K562 (cell line): ENCODE measurements at regions not wholly inside any gene's neighbourhood (a gene's known extent, or its start where the extent isn't known, plus 50 kb on each side); places are given as distances from the start of the nearest gene placed in this dataset.

Source experiments
- ATF1 ChIP-seq, 2 experiments: fragments of 450-650 bp in 1 of 2; IDR thresholded peaks; 2 replicates each; pipeline ENCODE4 v1.6.1; 2016; ENCODE audit warnings: missing compliant biosample characterization in 1 of 2, missing genetic modification characterization in 1 of 2
- CTCF ChIP-seq, 3 experiments: IDR thresholded peaks in 2 of 3; conservative IDR thresholded peaks in 1 of 3; 2 replicates each; pipeline ENCODE4 v1.5.1; 2011 to 2012; ENCODE audit warnings: low read length in 3 of 3, mild to moderate bottlenecking in 3 of 3, control low read depth in 2 of 3, improper control_type of control experiment in 1 of 3, inconsistent platforms in 1 of 3, low read depth in 1 of 3, mixed read lengths in 1 of 3, moderate library complexity in 1 of 3; ENCODE audit not compliant: insufficient read depth in 2 of 3
- EP300 ChIP-seq: IDR thresholded peaks from 2 replicates; pipeline ENCODE4 v1.6.1; 2012; ENCODE audit warnings: low read length, improper control_type of control experiment
- MTA3 ChIP-seq: fragments of 450-650 bp; formaldehyde crosslinking; IDR thresholded peaks from 2 replicates; pipeline ENCODE4 v1.6.1; 2017; ENCODE audit warnings: mild to moderate bottlenecking, borderline replicate concordance
- PCBP2 ChIP-seq: fragments of 200-400 bp; formaldehyde crosslinking; IDR thresholded peaks from 2 replicates; pipeline ENCODE4 v1.6.1; 2018; ENCODE audit warnings: low read length, low read depth, mild to moderate bottlenecking, moderate library complexity; ENCODE audit not compliant: poor library complexity, severe bottlenecking
- ZNF695 ChIP-seq: fragments of 450-650 bp; formaldehyde crosslinking; IDR thresholded peaks from 2 replicates; pipeline ENCODE4 v1.4.0; 2020; ENCODE audit warnings: mild to moderate bottlenecking, moderate library complexity
- TF ChIP-seq, protein P1 (sequence below): sonication (generic); formaldehyde crosslinking; IDR thresholded peaks from 2 replicates; pipeline ENCODE4 v1.4.0; 2020; ENCODE audit warnings: mild to moderate bottlenecking, missing genetic modification reagents

GRCh38 chr10:52488606-52489485, 174.8 kb downstream of the DKK1 start:
- TF ChIP-seq PCBP2 (no peak), ATF1 (CRISPR knock-in tag; IDR thresholded peaks at IDR 0.05) (no peak), ATF1 (tag; IDR thresholded peaks at IDR 0.05) (no peak), MTA3 (no peak), EP300 (no peak), CTCF (IDR thresholded peaks at IDR 0.05 in 2 of 3, conservative IDR thresholded peaks at IDR 0.05 in 1 of 3; ENCODE audit: insufficient read depth in 2 of 3, low read depth in 1 of 3, low read length in 3 of 3) (peak in 2 of 3 experiments; percentile 14 to 33; a peak in 1 of 6 replicates), ZNF695 (CRISPR knock-in tag) (no peak)
- TF ChIP-seq, protein P1, sequence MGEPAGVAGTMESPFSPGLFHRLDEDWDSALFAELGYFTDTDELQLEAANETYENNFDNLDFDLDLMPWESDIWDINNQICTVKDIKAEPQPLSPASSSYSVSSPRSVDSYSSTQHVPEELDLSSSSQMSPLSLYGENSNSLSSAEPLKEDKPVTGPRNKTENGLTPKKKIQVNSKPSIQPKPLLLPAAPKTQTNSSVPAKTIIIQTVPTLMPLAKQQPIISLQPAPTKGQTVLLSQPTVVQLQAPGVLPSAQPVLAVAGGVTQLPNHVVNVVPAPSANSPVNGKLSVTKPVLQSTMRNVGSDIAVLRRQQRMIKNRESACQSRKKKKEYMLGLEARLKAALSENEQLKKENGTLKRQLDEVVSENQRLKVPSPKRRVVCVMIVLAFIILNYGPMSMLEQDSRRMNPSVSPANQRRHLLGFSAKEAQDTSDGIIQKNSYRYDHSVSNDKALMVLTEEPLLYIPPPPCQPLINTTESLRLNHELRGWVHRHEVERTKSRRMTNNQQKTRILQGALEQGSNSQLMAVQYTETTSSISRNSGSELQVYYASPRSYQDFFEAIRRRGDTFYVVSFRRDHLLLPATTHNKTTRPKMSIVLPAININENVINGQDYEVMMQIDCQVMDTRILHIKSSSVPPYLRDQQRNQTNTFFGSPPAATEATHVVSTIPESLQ (CRISPR knock-in tag), result no peak
